Natural killer cell (primary cell): ENCODE measurements at regions not wholly inside any gene's neighbourhood (a gene's known extent, or its start where the extent isn't known, plus 50 kb on each side); places are given as distances from the start of the nearest gene placed in this dataset.

ENCODE experiments used
- ATAC-seq, 3 donors: fragments of 150-1000 bp in 2 of 3; fragments of 200-7000 bp in 1 of 3; cut with Tn5 transposase; 1 replicate in 1 of 3; 2 replicates in 2 of 3; pipeline ENCODE4 v1.10.0; 2021; ENCODE audit warnings: mild to moderate bottlenecking in 2 of 3, moderate library complexity in 2 of 3
- DNase-seq, 2 donors: peaks; one replicate each; pipeline versions ENCODE4 v3.0.0 to v3.0.0-alpha.2; 2013 to 2021; ENCODE audit warnings: mixed read lengths in 1 of 2
- H3K27ac ChIP-seq: one replicate; pipeline ENCODE4 v1.5.1; 2013; ENCODE audit warnings: mild to moderate bottlenecking, low read length
- H3K27me3 ChIP-seq: one replicate; pipeline ENCODE4 v1.6.1; 2013; ENCODE audit warnings: low read length; ENCODE audit not compliant: control insufficient read depth, insufficient read depth
- H3K36me3 ChIP-seq: one replicate; pipeline ENCODE4 v1.6.1; 2013; ENCODE audit warnings: low read length; ENCODE audit not compliant: control insufficient read depth, insufficient read depth
- H3K4me1 ChIP-seq: one replicate; pipeline ENCODE4 v1.6.1; 2013; ENCODE audit warnings: low read length; ENCODE audit not compliant: control insufficient read depth, insufficient read depth
- H3K4me3 ChIP-seq: one replicate; pipeline ENCODE4 v1.5.1; 2013; ENCODE audit warnings: low read length
- H3K9me3 ChIP-seq: one replicate; pipeline ENCODE4 v1.6.1; 2013; ENCODE audit warnings: low read length; ENCODE audit not compliant: control insufficient read depth, insufficient read depth
- H3K27ac Mint-ChIP-seq, 2 donors: one replicate each; pipeline ENCODE4 v1.8.0; 2022; ENCODE audit warnings: mild to moderate bottlenecking in 2 of 2, mixed read lengths in 2 of 2, moderate library complexity in 1 of 2
- H3K27me3 Mint-ChIP-seq, 2 donors: one replicate each; pipeline ENCODE4 v1.8.0; 2022; ENCODE audit warnings: low read depth in 2 of 2, mixed read lengths in 2 of 2
- H3K36me3 Mint-ChIP-seq: one replicate; pipeline ENCODE4 v1.8.0; 2022; ENCODE audit warnings: mixed read lengths
- H3K4me1 Mint-ChIP-seq, 2 donors: one replicate each; pipeline ENCODE4 v1.8.0; 2022; ENCODE audit warnings: mixed read lengths in 2 of 2
- H3K4me3 Mint-ChIP-seq: one replicate; pipeline ENCODE4 v1.8.0; 2022; ENCODE audit warnings: mild to moderate bottlenecking, moderate library complexity, mixed read lengths
- H3K9me3 Mint-ChIP-seq, 2 donors: one replicate each; pipeline ENCODE4 v1.8.0; 2022; ENCODE audit warnings: mixed read lengths in 2 of 2
- CTCF ChIP-seq: fragments of 200-600 bp; IDR thresholded peaks from one replicate; pipeline ENCODE4 v1.8.0; 2022; ENCODE audit warnings: antibody characterized with exemption
- WGBS: methylation state at CpG from one replicate; pipeline ENCODE4 v1.1.7; 2013; ENCODE audit warnings: missing lambda C conversion rate; ENCODE audit not compliant: insufficient coverage; 5-methylcytosine and 5-hydroxymethylcytosine counted together
- intact Hi-C: fragments of 100-400 bp; cut with micrococcal nuclease; formaldehyde crosslinking; loops from one replicate; pipeline ENCODE4 v1.14.2; 2022

- DNase-seq: no peak
- 84% methylated on average over 7 of the region's 9 CpGs for WGBS
- intact Hi-C loops: no loop called here
- TF ChIP-seq CTCF: no peak
- no peaks in the 10 kb centered on the region for H3K4me1 ChIP-seq
- Mint-ChIP-seq H3K4me3 (no peak overlapping the region), H3K4me1 (no peaks in the 10 kb centered on the region), H3K9me3 (peaks cover 0 to 3% of the 10 kb centered on the region in 2 donors), H3K27me3 (peaks cover 0 to 6% of the 10 kb centered on the region in 2 donors), H3K36me3 (no peaks in the 10 kb centered on the region), H3K27ac (no peak overlapping the region)
- no peak for ATAC-seq
- peaks cover 23% of the 10 kb centered on the region for H3K9me3 ChIP-seq
- H3K27me3 ChIP-seq: no peaks in the 10 kb centered on the region
- no peak overlapping the region for H3K4me3 ChIP-seq
- no peaks in the 10 kb centered on the region for H3K36me3 ChIP-seq
- H3K27ac ChIP-seq: no peak overlapping the region
These were observed 287.5 kb upstream of the IRX1 start for GRCh38 chr5:3307982-3308621.

GRCh38 chr5:3305432-3305831 lies 290.2 kb upstream of the IRX1 start:
- H3K27me3 ChIP-seq: no peaks in the 10 kb centered on the region
- intact Hi-C loops: no loop called here
- H3K9me3 ChIP-seq: peaks cover 23% of the 10 kb centered on the region
- H3K27me3 Mint-ChIP-seq: peaks cover 0 to 6% of the 10 kb centered on the region in 2 donors
- no peaks in the 10 kb centered on the region for H3K36me3 ChIP-seq
- no peaks in the 10 kb centered on the region for H3K36me3 Mint-ChIP-seq
- peaks cover 0 to 3% of the 10 kb centered on the region in 2 donors for H3K9me3 Mint-ChIP-seq
- 82% methylated on average over 29 of the region's 29 CpGs for WGBS
- DNase-seq (no peak), ATAC-seq (no peak)
- H3K4me3 ChIP-seq: no peak overlapping the region
- no peak overlapping the region for H3K4me3 Mint-ChIP-seq
- H3K4me1 Mint-ChIP-seq: no peaks in the 10 kb centered on the region
- TF ChIP-seq CTCF: no peak
- H3K27ac Mint-ChIP-seq: no peak overlapping the region
- no peaks in the 10 kb centered on the region for H3K4me1 ChIP-seq
- H3K27ac ChIP-seq: no peak overlapping the region

GRCh38 chr5:3304346-3304745 lies 291.3 kb upstream of the IRX1 start:
- H3K9me3 ChIP-seq: peaks cover 23% of the 10 kb centered on the region
- H3K4me3 ChIP-seq: no peak overlapping the region
- H3K4me1 ChIP-seq: no peaks in the 10 kb centered on the region
- TF ChIP-seq CTCF: no peak
- H3K27me3 ChIP-seq: no peaks in the 10 kb centered on the region
- peaks cover 0 to 6% of the 10 kb centered on the region in 2 donors for H3K27me3 Mint-ChIP-seq
- DNase-seq (no peak), ATAC-seq (no peak)
- no peaks in the 10 kb centered on the region for H3K36me3 Mint-ChIP-seq
- H3K27ac Mint-ChIP-seq: no peak overlapping the region
- 84% methylated on average over 10 of the region's 10 CpGs for WGBS
- peaks cover 0 to 3% of the 10 kb centered on the region in 2 donors for H3K9me3 Mint-ChIP-seq
- H3K27ac ChIP-seq: no peak overlapping the region
- H3K4me1 Mint-ChIP-seq: no peaks in the 10 kb centered on the region
- no peaks in the 10 kb centered on the region for H3K36me3 ChIP-seq
- no peak overlapping the region for H3K4me3 Mint-ChIP-seq
- intact Hi-C loops: no loop called here

- intact Hi-C loops: no loop called here
- peaks cover 0 to 6% of the 10 kb centered on the region in 2 donors for H3K27me3 Mint-ChIP-seq
- H3K27ac Mint-ChIP-seq: no peak overlapping the region
- Histone ChIP-seq H3K27me3 (no peaks in the 10 kb centered on the region), H3K36me3 (no peaks in the 10 kb centered on the region), H3K9me3 (peaks cover 19% of the 10 kb centered on the region), H3K4me3 (no peak overlapping the region), H3K27ac (no peak overlapping the region), H3K4me1 (no peaks in the 10 kb centered on the region)
- WGBS: 52% methylated on average over 2 of the region's 3 CpGs
- DNase-seq: no peak
- H3K36me3 Mint-ChIP-seq: no peaks in the 10 kb centered on the region
- H3K4me3 Mint-ChIP-seq: no peak overlapping the region
- no peak for TF ChIP-seq CTCF
- H3K4me1 Mint-ChIP-seq: no peaks in the 10 kb centered on the region
- no peak for ATAC-seq
- H3K9me3 Mint-ChIP-seq: peaks cover 0 to 3% of the 10 kb centered on the region in 2 donors
These were observed 291.9 kb upstream of the IRX1 start for GRCh38 chr5:3303777-3304176.
